GM23248 (cell line): ENCODE measurements at regions not wholly inside any gene's neighbourhood (a gene's known extent, or its start where the extent isn't known, plus 50 kb on each side); places are given as distances from the start of the nearest gene placed in this dataset.

Experiments used
- EZH2 ChIP-seq: fragments of 200-600 bp; sonication (generic); IDR thresholded peaks from 2 replicates; pipeline ENCODE4 v1.6.1; 2018; ENCODE audit warnings: antibody characterized with exemption, mild to moderate bottlenecking; ENCODE audit not compliant: insufficient read depth, poor library complexity, severe bottlenecking
- EZH2phosphoT487 ChIP-seq: fragments of 200-600 bp; sonication (generic); IDR thresholded peaks from 2 replicates; pipeline ENCODE4 v1.6.1; 2018; ENCODE audit warnings: antibody characterized with exemption, moderate library complexity, mild to moderate bottlenecking, low read depth; ENCODE audit not compliant: insufficient read depth

DNA sequence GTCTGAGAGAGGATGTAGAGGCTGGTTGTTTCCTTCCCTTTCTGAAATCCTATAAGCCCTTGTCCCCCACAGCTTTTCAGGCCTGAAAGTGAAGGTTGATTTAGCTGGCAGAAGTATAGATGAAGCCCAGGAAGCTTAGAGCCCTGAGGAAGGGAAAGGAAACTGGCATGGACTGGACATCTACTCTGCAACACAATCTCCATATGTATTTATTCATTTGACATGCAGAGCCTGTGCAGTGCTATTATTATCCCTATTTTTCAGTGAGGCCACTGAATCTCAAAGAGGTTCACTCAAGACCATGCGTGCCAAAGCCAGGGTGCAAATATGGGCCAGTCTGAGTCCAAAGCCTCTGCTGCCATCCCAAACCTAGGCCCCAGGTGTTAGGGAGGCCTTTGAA is 78.5 kb upstream of the KCND3 start:
- no peak for TF ChIP-seq EZH2
- no peak for TF ChIP-seq EZH2phosphoT487
